ENCODE measurements at regions not wholly inside any gene's neighbourhood (a gene's known extent, or its start where the extent isn't known, plus 50 kb on each side); places are given as distances from the start of the nearest gene placed in this dataset.

GRCh38 chr13:90105849-90106496 is 1241.5 kb upstream of the MIR17HG start:
- H4K20me1 ChIP-seq (ENCODE audit: insufficient read depth, low read length) = no peaks in the 10 kb centered on the region
- no peaks in the 10 kb centered on the region for H3K27me3 ChIP-seq (ENCODE audit: low read depth, low read length)
- peaks cover 4% of the 10 kb centered on the region for H3K36me3 ChIP-seq (replicated peaks; ENCODE audit: low read depth, low read length)
- H3K4me1 ChIP-seq (ENCODE audit: low read length) = peaks cover 15% of the 10 kb centered on the region
- no peak overlapping the region for H2AFZ ChIP-seq (ENCODE audit: low read depth, low read length)
- no peaks in the 10 kb centered on the region for H3K9me3 ChIP-seq (ENCODE audit: insufficient read depth, low read length)
- no peaks in the 10 kb centered on the region for H3K79me2 ChIP-seq (ENCODE audit: low read length)
- TF ChIP-seq, protein P1, sequence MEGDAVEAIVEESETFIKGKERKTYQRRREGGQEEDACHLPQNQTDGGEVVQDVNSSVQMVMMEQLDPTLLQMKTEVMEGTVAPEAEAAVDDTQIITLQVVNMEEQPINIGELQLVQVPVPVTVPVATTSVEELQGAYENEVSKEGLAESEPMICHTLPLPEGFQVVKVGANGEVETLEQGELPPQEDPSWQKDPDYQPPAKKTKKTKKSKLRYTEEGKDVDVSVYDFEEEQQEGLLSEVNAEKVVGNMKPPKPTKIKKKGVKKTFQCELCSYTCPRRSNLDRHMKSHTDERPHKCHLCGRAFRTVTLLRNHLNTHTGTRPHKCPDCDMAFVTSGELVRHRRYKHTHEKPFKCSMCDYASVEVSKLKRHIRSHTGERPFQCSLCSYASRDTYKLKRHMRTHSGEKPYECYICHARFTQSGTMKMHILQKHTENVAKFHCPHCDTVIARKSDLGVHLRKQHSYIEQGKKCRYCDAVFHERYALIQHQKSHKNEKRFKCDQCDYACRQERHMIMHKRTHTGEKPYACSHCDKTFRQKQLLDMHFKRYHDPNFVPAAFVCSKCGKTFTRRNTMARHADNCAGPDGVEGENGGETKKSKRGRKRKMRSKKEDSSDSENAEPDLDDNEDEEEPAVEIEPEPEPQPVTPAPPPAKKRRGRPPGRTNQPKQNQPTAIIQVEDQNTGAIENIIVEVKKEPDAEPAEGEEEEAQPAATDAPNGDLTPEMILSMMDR (IDR thresholded peaks at IDR 0.05; ENCODE audit: low read depth, low read length) = no peak
- TF ChIP-seq EZH2phosphoT487 (IDR thresholded peaks at IDR 0.05; ENCODE audit: low read depth) = no peak
- no peak overlapping the region for H3K27ac ChIP-seq (ENCODE audit: low read length)
- 0 out of 2 replicates have a peak overlapping the region, but pooled peaks have one; percentile 4 for H3K4me3 ChIP-seq (ENCODE audit: low read length)
- no peak overlapping the region for H3K9ac ChIP-seq (ENCODE audit: low read length)
- H3K4me2 ChIP-seq (ENCODE audit: low read length) = peak overlapping the region; percentile 35

GRCh38 chr13:90107661-90108060 is 1239.8 kb upstream of the MIR17HG start:
- H3K9me3 ChIP-seq (ENCODE audit: insufficient read depth, low read length) = no peaks in the 10 kb centered on the region
- H3K4me3 ChIP-seq (ENCODE audit: low read length) = no peak overlapping the region
- no peak overlapping the region for H3K27ac ChIP-seq (ENCODE audit: low read length)
- no peak overlapping the region for H2AFZ ChIP-seq (ENCODE audit: low read depth, low read length)
- no peaks in the 10 kb centered on the region for H3K79me2 ChIP-seq (ENCODE audit: low read length)
- H3K4me2 ChIP-seq (ENCODE audit: low read length) = no peak overlapping the region
- no peak for TF ChIP-seq EZH2phosphoT487 (IDR thresholded peaks at IDR 0.05; ENCODE audit: low read depth)
- TF ChIP-seq, protein P1 (IDR thresholded peaks at IDR 0.05; ENCODE audit: low read depth, low read length) = no peak
- H3K9ac ChIP-seq (ENCODE audit: low read length) = no peak overlapping the region
- H3K4me1 ChIP-seq (ENCODE audit: low read length) = peaks cover 15% of the 10 kb centered on the region
- H4K20me1 ChIP-seq (ENCODE audit: insufficient read depth, low read length) = no peaks in the 10 kb centered on the region
- no peaks in the 10 kb centered on the region for H3K27me3 ChIP-seq (ENCODE audit: low read depth, low read length)
- peaks cover 4% of the 10 kb centered on the region for H3K36me3 ChIP-seq (replicated peaks; ENCODE audit: low read depth, low read length)

- no peaks in the 10 kb centered on the region for H3K27me3 ChIP-seq (ENCODE audit: low read depth, low read length)
- TF ChIP-seq EZH2phosphoT487 (IDR thresholded peaks at IDR 0.05; ENCODE audit: low read depth) = no peak
- TF ChIP-seq, protein P1 (IDR thresholded peaks at IDR 0.05; ENCODE audit: low read depth, low read length) = no peak
- H3K79me2 ChIP-seq (ENCODE audit: low read length) = no peaks in the 10 kb centered on the region
- H2AFZ ChIP-seq (ENCODE audit: low read depth, low read length) = no peak overlapping the region
- no peak overlapping the region for H3K27ac ChIP-seq (ENCODE audit: low read length)
- H3K9me3 ChIP-seq (ENCODE audit: insufficient read depth, low read length) = no peaks in the 10 kb centered on the region
- H3K4me2 ChIP-seq (ENCODE audit: low read length) = no peak overlapping the region
- H3K4me3 ChIP-seq (ENCODE audit: low read length) = no peak overlapping the region
- peaks cover 4% of the 10 kb centered on the region for H3K36me3 ChIP-seq (replicated peaks; ENCODE audit: low read depth, low read length)
- H4K20me1 ChIP-seq (ENCODE audit: insufficient read depth, low read length) = no peaks in the 10 kb centered on the region
- peaks cover 15% of the 10 kb centered on the region for H3K4me1 ChIP-seq (ENCODE audit: low read length)
- no peak overlapping the region for H3K9ac ChIP-seq (ENCODE audit: low read length)
Observed at GRCh38 chr13:90108547-90108946, 1238.9 kb upstream of the MIR17HG start.

GRCh38 chr13:90116121-90116520 is 1231.4 kb upstream of the MIR17HG start:
- H3K27ac ChIP-seq (ENCODE audit: low read length) = no peak overlapping the region
- H4K20me1 ChIP-seq (ENCODE audit: insufficient read depth, low read length) = no peaks in the 10 kb centered on the region
- TF ChIP-seq, protein P1 (IDR thresholded peaks at IDR 0.05; ENCODE audit: low read depth, low read length) = no peak
- no peaks in the 10 kb centered on the region for H3K27me3 ChIP-seq (ENCODE audit: low read depth, low read length)
- 0 out of 2 replicates have a peak overlapping the region, but pooled peaks have one; percentile 4 for H2AFZ ChIP-seq (ENCODE audit: low read depth, low read length)
- no peaks in the 10 kb centered on the region for H3K79me2 ChIP-seq (ENCODE audit: low read length)
- no peak overlapping the region for H3K4me3 ChIP-seq (ENCODE audit: low read length)
- H3K9me3 ChIP-seq (ENCODE audit: insufficient read depth, low read length) = no peaks in the 10 kb centered on the region
- no peaks in the 10 kb centered on the region for H3K36me3 ChIP-seq (replicated peaks; ENCODE audit: low read depth, low read length)
- H3K4me2 ChIP-seq (ENCODE audit: low read length) = no peak overlapping the region
- H3K4me1 ChIP-seq (ENCODE audit: low read length) = no peaks in the 10 kb centered on the region
- no peak overlapping the region for H3K9ac ChIP-seq (ENCODE audit: low read length)

All from OCI-LY3 (cell line).